Osteocyte (in vitro differentiated cells): ENCODE measurements at regions not wholly inside any gene's neighbourhood (a gene's known extent, or its start where the extent isn't known, plus 50 kb on each side); places are given as distances from the start of the nearest gene placed in this dataset.

Source experiments
- DNase-seq: peaks from one replicate; pipeline ENCODE4 v3.0.0; 2021; ENCODE audit warnings: mixed read lengths; ENCODE audit not compliant: unreplicated experiment; ENCODE audit errors: extremely low spot score
- H3K27ac Mint-ChIP-seq: one replicate; pipeline ENCODE4 v1.8.0; 2021; ENCODE audit warnings: mild to moderate bottlenecking, mixed read lengths; ENCODE audit not compliant: unreplicated experiment
- H3K27me3 Mint-ChIP-seq: one replicate; pipeline ENCODE4 v1.8.0; 2021; ENCODE audit warnings: mixed read lengths; ENCODE audit not compliant: unreplicated experiment
- H3K36me3 Mint-ChIP-seq: one replicate; pipeline ENCODE4 v1.8.0; 2021; ENCODE audit warnings: mixed read lengths; ENCODE audit not compliant: unreplicated experiment
- H3K4me1 Mint-ChIP-seq: one replicate; pipeline ENCODE4 v1.8.0; 2021; ENCODE audit warnings: mixed read lengths; ENCODE audit not compliant: unreplicated experiment
- H3K4me3 Mint-ChIP-seq: one replicate; pipeline ENCODE4 v1.8.0; 2021; ENCODE audit warnings: mild to moderate bottlenecking, moderate library complexity, mixed read lengths; ENCODE audit not compliant: unreplicated experiment
- H3K9me3 Mint-ChIP-seq: one replicate; pipeline ENCODE4 v1.8.0; 2021; ENCODE audit warnings: mixed read lengths; ENCODE audit not compliant: unreplicated experiment
- CTCF ChIP-seq: fragments of 200-600 bp; sonication (generic); IDR thresholded peaks from 2 replicates; pipeline ENCODE4 v1.5.0; 2021; ENCODE audit warnings: antibody characterized with exemption, mild to moderate bottlenecking, moderate library complexity

GRCh38 chr7:96928965-96929364, 76.4 kb upstream of the DLX6 start:
- TF ChIP-seq CTCF, result no peak
- Mint-ChIP-seq H3K27ac (no peak overlapping the region), H3K4me3 (no peak overlapping the region), H3K4me1 (no peaks in the 10 kb centered on the region), H3K36me3 (no peaks in the 10 kb centered on the region), H3K27me3 (peaks cover 13% of the 10 kb centered on the region), H3K9me3 (no peaks in the 10 kb centered on the region)
- DNase-seq, result no peak

- Mint-ChIP-seq H3K36me3 (no peaks in the 10 kb centered on the region), H3K9me3 (no peaks in the 10 kb centered on the region), H3K4me1 (no peaks in the 10 kb centered on the region), H3K4me3 (no peak overlapping the region), H3K27me3 (peaks cover 12% of the 10 kb centered on the region), H3K27ac (no peak overlapping the region)
- DNase-seq, result no peak
- TF ChIP-seq CTCF, result no peak
These were observed 73.5 kb upstream of the DLX6 start for GRCh38 chr7:96931891-96932290.

GRCh38 chr7:96933067-96933645, 72.2 kb upstream of the DLX6 start:
- no peak for DNase-seq
- H3K27ac Mint-ChIP-seq, result no peak overlapping the region
- no peaks in the 10 kb centered on the region for H3K9me3 Mint-ChIP-seq
- peaks cover 12% of the 10 kb centered on the region for H3K27me3 Mint-ChIP-seq
- TF ChIP-seq CTCF, result no peak
- no peaks in the 10 kb centered on the region for H3K4me1 Mint-ChIP-seq
- H3K36me3 Mint-ChIP-seq, result no peaks in the 10 kb centered on the region
- no peak overlapping the region for H3K4me3 Mint-ChIP-seq

GRCh38 chr7:96936621-96937020, 68.7 kb upstream of the DLX6 start:
- DNase-seq, result no peak
- Mint-ChIP-seq H3K4me1 (no peaks in the 10 kb centered on the region), H3K27me3 (peaks cover 6% of the 10 kb centered on the region), H3K4me3 (no peak overlapping the region), H3K36me3 (no peaks in the 10 kb centered on the region), H3K9me3 (no peaks in the 10 kb centered on the region), H3K27ac (no peak overlapping the region)
- TF ChIP-seq CTCF, result no peak

GRCh38 chr7:96942112-96942511, 63.2 kb upstream of the DLX6 start:
- no peak for TF ChIP-seq CTCF
- Mint-ChIP-seq H3K27me3 (peaks cover 3% of the 10 kb centered on the region), H3K4me1 (no peaks in the 10 kb centered on the region), H3K36me3 (no peaks in the 10 kb centered on the region), H3K27ac (no peak overlapping the region), H3K9me3 (no peaks in the 10 kb centered on the region), H3K4me3 (no peak overlapping the region)
- no peak for DNase-seq
